GM18867 (cell line): ENCODE measurements at regions not wholly inside any gene's neighbourhood (a gene's known extent, or its start where the extent isn't known, plus 50 kb on each side); places are given as distances from the start of the nearest gene placed in this dataset.

Experiments used
- ATAC-seq: cut with Tn5 transposase; IDR thresholded peaks from one replicate; pipeline ENCODE4 v1.9.1; 2021; ENCODE audit warnings: mild to moderate bottlenecking, moderate library complexity; ENCODE audit not compliant: unreplicated experiment

GRCh38 chr12:127542931-127543330 lies 724.0 kb upstream of the TMEM132C start:
- no peak for ATAC-seq

DNA sequence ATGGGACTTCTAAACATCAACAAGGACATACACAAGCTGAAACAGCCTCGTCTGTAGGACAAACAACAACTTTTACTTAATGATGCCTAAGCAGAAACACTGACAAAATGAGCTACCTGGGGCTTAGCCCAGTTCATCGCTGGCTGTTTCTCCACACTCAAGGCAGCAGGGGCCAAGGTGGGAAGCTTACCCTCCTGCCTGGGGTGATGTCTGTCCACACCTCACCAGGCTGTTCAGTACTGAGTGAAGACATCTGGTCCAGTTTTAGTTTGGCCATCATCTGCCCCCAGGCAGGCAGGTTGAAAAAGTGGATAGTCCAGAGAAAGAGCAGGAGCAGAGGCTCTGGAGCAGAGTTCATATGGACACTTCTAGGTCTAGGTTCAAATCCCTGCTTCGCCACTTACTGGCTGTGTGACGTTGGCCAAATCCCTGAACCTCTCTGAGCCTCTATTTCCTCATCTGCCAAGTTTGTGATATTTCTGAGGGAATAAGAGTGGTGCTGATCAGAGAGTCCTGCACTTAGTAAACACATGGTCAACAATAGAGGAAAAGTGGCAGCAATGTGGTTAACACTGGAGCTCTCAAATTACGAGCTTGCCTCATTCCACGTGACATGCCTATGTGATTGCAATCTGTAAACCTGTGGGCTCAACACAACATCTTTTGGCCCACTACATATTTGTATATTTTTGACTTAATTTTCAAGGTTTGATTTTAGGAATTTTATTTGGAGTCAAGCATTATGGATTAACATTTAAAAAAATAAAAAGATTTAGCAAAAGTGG lies 720.1 kb upstream of the TMEM132C start:
- no peak for ATAC-seq

GRCh38 chr12:127548123-127548553 lies 718.8 kb upstream of the TMEM132C start:
- no peak for ATAC-seq

- ATAC-seq: no peak
These were observed 716.7 kb upstream of the TMEM132C start for GRCh38 chr12:127550271-127550670.

- no peak for ATAC-seq
These were observed 714.1 kb upstream of the TMEM132C start for GRCh38 chr12:127552838-127553237.

DNA sequence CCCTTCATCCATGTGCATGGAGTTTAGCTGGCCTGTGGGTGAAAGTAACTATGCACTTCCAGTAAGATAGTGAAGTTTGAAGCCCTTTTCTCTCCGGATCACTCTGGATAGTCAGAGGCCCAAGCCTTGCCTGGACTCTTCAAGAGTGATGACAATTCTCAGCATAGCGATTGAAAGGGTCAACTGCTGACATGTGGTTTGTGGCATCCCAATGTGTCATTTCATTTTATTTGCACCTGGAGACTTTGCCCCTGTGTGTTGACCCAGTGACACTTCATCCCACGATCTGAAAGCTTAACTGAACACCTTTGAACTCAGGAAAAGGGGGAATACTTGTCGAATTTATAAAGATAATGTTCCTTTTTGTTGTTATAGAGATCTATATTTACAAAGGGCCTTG lies 711.9 kb upstream of the TMEM132C start:
- no peak for ATAC-seq

DNA sequence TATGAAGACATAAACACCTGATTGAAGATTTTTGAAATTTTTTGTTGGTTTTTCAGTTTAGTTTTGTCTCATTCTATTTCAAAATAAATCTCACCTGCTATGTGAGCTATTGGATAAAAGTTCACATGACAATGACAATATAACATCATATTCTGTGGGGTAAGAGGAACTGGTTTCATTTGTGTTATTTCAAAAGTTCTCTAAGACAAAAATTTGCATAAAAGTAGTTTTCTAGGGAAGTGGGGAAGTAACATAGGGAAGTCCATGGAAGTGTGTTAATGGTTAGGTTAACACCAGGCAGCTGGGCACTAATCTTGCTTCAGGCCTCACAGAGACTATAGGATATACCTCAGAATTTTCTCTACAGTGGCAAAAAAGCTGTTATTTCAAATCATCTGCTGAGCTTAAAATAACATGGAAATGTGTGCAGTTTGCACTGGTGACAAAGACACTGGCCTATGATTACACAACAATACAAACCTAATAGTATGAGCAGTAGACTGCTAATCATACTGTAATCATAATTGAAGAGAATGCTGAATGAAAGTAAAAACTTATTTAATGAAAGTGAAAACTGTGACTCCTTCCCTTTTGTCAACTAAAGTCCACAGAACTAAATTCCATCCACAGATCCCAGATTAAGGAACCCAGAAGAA lies 710.6 kb upstream of the TMEM132C start:
- ATAC-seq: no peak

DNA sequence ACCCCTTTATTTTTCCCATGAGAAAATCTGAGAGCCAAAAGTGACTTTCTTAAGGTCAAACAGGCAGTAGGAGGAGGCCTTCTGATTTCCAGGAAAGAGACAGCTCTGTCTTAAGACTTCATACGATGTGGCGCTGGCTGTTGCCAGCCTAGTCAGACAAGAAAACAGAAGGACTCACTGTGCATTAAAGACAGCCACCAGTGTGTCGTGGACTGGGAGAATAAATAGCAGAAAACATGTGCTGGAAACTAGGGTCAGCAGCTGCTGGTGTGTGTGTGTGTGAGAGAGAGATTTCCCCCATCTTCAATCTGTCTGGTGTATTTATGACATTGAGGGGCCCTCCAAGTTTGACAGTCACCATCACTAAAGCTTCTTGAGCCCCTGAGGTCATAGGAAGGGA lies 708.6 kb upstream of the TMEM132C start:
- no peak for ATAC-seq

GRCh38 chr12:127559349-127560040 lies 707.5 kb upstream of the TMEM132C start:
- peak; percentile 78 for ATAC-seq

- no peak for ATAC-seq
These were observed 706.9 kb upstream of the TMEM132C start for GRCh38 chr12:127560041-127560478.

DNA sequence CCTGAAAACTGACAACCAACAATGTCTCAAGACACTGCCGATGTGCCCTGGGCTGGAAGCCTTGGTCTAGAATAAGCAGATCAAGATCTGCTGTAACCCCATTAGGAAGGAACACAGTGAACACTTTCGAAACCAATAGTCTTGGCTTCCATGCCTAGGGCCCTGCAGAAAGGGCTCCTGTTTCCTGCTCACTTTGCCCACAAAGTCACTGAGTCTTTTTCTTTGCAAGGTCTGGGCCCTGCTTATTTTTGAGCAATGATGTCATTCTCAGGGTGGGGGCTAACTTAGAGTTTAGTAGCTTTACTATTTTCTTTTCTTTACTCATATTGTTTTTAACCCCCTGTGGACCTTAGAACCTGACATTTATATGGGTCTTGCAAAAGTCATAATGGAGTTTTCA lies 704.2 kb upstream of the TMEM132C start:
- no peak for ATAC-seq

GRCh38 chr12:127565241-127565640 lies 701.7 kb upstream of the TMEM132C start:
- ATAC-seq: no peak

- no peak for ATAC-seq
These were observed 699.4 kb upstream of the TMEM132C start for GRCh38 chr12:127567531-127567930.

DNA sequence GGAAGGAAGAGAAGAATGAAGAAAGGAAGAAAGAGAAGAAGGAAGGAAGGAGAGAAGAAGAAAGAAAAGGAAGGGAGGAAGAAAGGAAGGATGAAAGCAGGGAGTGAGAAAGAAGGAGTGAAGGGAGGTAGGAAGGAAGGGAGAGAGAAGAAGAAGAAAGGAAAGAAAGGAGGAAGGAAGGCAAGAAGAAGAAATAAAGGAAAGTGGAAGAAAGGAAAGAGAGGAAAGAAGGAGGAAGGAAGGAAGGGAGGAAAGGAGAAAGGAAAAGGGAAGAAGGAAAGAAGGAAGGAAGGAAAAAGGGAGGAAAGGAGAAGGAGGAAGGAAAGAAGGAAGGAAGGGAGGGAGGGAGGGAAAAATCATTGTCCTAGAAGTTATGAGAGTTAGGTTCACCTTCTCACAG lies 696.6 kb upstream of the TMEM132C start:
- no peak for ATAC-seq

GRCh38 chr12:127570793-127571360 lies 696.1 kb upstream of the TMEM132C start:
- no peak for ATAC-seq

DNA sequence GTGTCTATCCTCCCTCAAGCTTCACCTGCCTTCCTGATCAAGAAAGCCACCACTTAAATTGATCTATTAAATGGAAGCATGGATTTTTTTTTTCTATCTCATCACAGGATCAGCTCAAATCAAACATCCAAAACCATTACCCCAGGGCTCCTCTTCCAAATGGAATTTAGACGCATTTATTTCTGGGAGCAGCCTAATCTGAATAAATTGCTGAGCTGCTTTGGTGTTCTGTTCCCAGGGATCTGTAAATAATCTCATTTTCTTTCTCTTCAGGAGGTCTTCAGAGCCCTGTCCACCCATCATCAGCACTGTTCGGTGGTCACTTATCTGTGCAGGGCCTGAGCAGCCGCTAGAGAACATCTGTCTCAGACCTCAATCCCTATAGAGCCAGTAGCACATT lies 695.4 kb upstream of the TMEM132C start:
- ATAC-seq: no peak

- ATAC-seq: no peak
These were observed 687.5 kb upstream of the TMEM132C start for GRCh38 chr12:127579446-127579845.

GRCh38 chr12:127582074-127582473 lies 684.9 kb upstream of the TMEM132C start:
- no peak for ATAC-seq

GRCh38 chr12:127583041-127583440 lies 683.9 kb upstream of the TMEM132C start:
- ATAC-seq: no peak

GRCh38 chr12:127588249-127588648 lies 678.7 kb upstream of the TMEM132C start:
- no peak for ATAC-seq

- ATAC-seq: no peak
These were observed 677.4 kb upstream of the TMEM132C start for GRCh38 chr12:127589541-127589940.
